Esophagus muscularis mucosa (tissue), 4 donors: ENCODE measurements at regions not wholly inside any gene's neighbourhood (a gene's known extent, or its start where the extent isn't known, plus 50 kb on each side); places are given as distances from the start of the nearest gene placed in this dataset.
A peak's percentile ranks its signal among the peaks of the same experiment; 100 is the strongest.

Experiments
- DNase-seq: peaks from one replicate; pipeline ENCODE4 v3.0.0-alpha.2; 2017; ENCODE audit errors: extremely low spot score
- H3K27ac ChIP-seq, 4 donors: fragments of 200-600 bp; sonication (generic); replicated peaks in 1 of 4; 1 replicate in 3 of 4; 2 replicates in 1 of 4; pipeline ENCODE4 v1.5.1; 2016 to 2019; ENCODE audit warnings: mild to moderate bottlenecking in 1 of 4
- H3K27me3 ChIP-seq, 4 donors: fragments of 200-600 bp; sonication (generic); one replicate each; pipeline versions ENCODE4 v1.5.1 to v1.6.0; 2016 to 2019
- H3K36me3 ChIP-seq, 4 donors: fragments of 200-600 bp; sonication (generic); one replicate each; pipeline ENCODE4 v1.5.1; 2016 to 2019
- H3K4me1 ChIP-seq, 4 donors: fragments of 200-600 bp; sonication (generic); one replicate each; pipeline ENCODE4 v1.5.1; 2016 to 2019
- H3K4me3 ChIP-seq, 4 donors: fragments of 200-600 bp; sonication (generic); 1 replicate in 2 of 4; 2 replicates in 2 of 4; pipeline ENCODE4 v1.5.1; 2016 to 2019; ENCODE audit warnings: mild to moderate bottlenecking in 4 of 4, moderate library complexity in 1 of 4
- H3K9me3 ChIP-seq, 4 donors: fragments of 200-600 bp; sonication (generic); 1 replicate in 3 of 4; 2 replicates in 1 of 4; pipeline ENCODE4 v1.5.1; 2016 to 2019
- EP300 ChIP-seq: sonication (generic); formaldehyde crosslinking; IDR thresholded peaks from one replicate; pipeline ENCODE4 v1.6.1; 2017; ENCODE audit warnings: antibody characterized with exemption
- POLR2A ChIP-seq: fragments of 450-650 bp; IDR thresholded peaks from one replicate; pipeline ENCODE4 v1.6.1; 2017; ENCODE audit warnings: antibody characterized with exemption, moderate library complexity, mild to moderate bottlenecking, low read depth
- POLR2AphosphoS5 ChIP-seq, 2 donors: sonication (generic); formaldehyde crosslinking; IDR thresholded peaks; one replicate each; pipeline ENCODE4 v1.6.1; 2017; ENCODE audit warnings: antibody characterized with exemption in 2 of 2
- WGBS: methylation state at CpG from one replicate; pipeline ENCODE4 v1.1.5; 2018; 5-methylcytosine and 5-hydroxymethylcytosine counted together
- intact Hi-C: fragments of 100-400 bp; cut with DNase I; formaldehyde crosslinking; loops from one replicate; pipeline ENCODE4 v1.15.1; 2023
- TF ChIP-seq, protein P1 (sequence below), 3 experiments: fragments of 200-600 bp in 2 of 3; fragments of 450-650 bp in 1 of 3; sonication (generic) in 2 of 3; IDR thresholded peaks; one replicate each; pipeline ENCODE4 v1.5.1; 2017 to 2019; ENCODE audit warnings: antibody characterized with exemption in 3 of 3, mild to moderate bottlenecking in 2 of 3, moderate library complexity in 1 of 3

DNA sequence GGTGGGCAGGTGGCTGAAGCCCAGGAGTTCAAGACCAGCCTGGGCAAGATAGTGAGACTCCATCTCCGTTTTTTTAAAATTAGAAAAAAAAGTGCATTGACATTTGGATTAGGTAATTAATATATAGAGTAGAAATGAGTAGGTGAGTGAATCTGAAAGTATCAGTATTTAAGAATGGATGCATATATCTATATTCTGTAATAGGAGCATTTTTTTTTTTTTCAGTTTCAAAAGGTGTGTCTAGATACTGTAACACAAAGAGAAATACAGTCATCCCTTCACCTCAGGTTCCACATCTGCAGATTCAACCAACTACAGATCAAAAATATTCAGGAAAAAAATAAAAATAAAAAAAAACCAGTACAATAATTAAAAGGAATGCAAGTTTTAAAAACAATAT, 50.8 kb downstream of the RBM27 start:
- no peaks in the 10 kb centered on the region for H3K9me3 ChIP-seq
- peaks cover 8 to 88% (median 54%) of the 10 kb centered on the region in 4 donors for H3K36me3 ChIP-seq
- H3K4me1 ChIP-seq: no peaks in the 10 kb centered on the region
- intact Hi-C loops: no loop called here
- H3K4me3 ChIP-seq: no peak overlapping the region
- no peaks in the 10 kb centered on the region for H3K27me3 ChIP-seq
- DNase-seq: no peak
- 78% methylated on average over 1 of the region's 1 CpG for WGBS
- H3K27ac ChIP-seq: no peak overlapping the region
- no peak for TF ChIP-seq EP300

DNA sequence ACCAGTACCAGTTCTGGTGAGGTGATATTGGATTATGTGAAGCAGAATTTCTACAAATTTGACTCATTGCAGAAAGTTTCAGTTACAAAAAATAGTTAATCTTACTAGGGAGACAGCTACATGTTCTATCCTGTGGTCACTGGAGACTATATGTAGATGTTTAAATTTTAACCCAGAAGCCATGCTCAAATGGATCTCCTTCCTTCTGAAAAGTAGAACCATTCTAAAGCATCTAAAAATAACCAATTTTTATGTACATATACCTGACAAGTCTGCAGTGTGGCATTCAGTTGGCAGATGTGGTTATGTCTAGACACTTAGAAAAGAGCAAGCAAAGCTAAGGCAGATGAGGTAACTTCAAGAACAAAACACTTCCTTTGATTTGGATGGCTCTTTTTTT, 65.5 kb upstream of the POU4F3 start:
- TF ChIP-seq, protein P1, sequence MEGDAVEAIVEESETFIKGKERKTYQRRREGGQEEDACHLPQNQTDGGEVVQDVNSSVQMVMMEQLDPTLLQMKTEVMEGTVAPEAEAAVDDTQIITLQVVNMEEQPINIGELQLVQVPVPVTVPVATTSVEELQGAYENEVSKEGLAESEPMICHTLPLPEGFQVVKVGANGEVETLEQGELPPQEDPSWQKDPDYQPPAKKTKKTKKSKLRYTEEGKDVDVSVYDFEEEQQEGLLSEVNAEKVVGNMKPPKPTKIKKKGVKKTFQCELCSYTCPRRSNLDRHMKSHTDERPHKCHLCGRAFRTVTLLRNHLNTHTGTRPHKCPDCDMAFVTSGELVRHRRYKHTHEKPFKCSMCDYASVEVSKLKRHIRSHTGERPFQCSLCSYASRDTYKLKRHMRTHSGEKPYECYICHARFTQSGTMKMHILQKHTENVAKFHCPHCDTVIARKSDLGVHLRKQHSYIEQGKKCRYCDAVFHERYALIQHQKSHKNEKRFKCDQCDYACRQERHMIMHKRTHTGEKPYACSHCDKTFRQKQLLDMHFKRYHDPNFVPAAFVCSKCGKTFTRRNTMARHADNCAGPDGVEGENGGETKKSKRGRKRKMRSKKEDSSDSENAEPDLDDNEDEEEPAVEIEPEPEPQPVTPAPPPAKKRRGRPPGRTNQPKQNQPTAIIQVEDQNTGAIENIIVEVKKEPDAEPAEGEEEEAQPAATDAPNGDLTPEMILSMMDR (IDR thresholded peaks at IDR 0.05): no peak
- TF ChIP-seq EP300: no peak
- TF ChIP-seq POLR2AphosphoS5 (IDR thresholded peaks at IDR 0.05): no peak
- TF ChIP-seq POLR2A: no peak
- Histone ChIP-seq H3K4me3 (no peak overlapping the region), H3K4me1 (no peaks in the 10 kb centered on the region), H3K27me3 (no peaks in the 10 kb centered on the region), H3K9me3 (no peaks in the 10 kb centered on the region), H3K36me3 (peaks cover 50 to 96% (median 71%) of the 10 kb centered on the region in 4 donors), H3K27ac (no peak overlapping the region)
- intact Hi-C loops: loop anchor here (10.0 kb wide), 1 partner anchor 128 kb away; no protein-coding TSS in a partner anchor
- no peak for DNase-seq

DNA sequence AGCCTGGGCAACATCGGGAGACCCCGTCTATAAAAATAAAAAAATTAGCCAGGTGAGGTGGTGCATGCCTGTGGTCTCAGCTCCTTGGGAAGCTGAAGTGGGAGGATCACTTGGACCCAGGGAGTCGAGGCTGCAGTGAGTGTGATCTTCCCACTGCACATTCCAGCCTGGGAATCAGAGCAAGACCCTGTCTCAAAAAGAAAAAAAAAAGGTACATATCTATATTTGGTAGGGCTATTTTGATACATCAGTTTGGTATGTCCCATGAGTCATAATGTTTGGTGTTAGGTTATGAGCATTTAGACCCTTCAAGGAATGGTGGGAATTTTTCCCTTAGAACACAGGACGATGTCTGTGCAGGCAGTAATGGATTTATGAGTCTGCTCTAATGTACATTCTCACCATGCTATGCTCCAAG, 55.3 kb upstream of the POU4F3 start:
- no peak overlapping the region for H3K4me3 ChIP-seq
- peaks cover 6 to 8% (median 8%) of the 10 kb centered on the region in 4 donors for H3K4me1 ChIP-seq
- H3K27ac ChIP-seq: no peak overlapping the region
- peak in 1 of 2 donors; percentile 35 for TF ChIP-seq POLR2AphosphoS5 (IDR thresholded peaks at IDR 0.05)
- no peak for TF ChIP-seq EP300
- no peaks in the 10 kb centered on the region for H3K9me3 ChIP-seq
- intact Hi-C loops: no loop called here
- no peak for DNase-seq
- WGBS: 64% methylated on average over 4 of the region's 4 CpGs
- H3K36me3 ChIP-seq: peaks cover 16 to 72% (median 52%) of the 10 kb centered on the region in 4 donors
- no peaks in the 10 kb centered on the region for H3K27me3 ChIP-seq

DNA sequence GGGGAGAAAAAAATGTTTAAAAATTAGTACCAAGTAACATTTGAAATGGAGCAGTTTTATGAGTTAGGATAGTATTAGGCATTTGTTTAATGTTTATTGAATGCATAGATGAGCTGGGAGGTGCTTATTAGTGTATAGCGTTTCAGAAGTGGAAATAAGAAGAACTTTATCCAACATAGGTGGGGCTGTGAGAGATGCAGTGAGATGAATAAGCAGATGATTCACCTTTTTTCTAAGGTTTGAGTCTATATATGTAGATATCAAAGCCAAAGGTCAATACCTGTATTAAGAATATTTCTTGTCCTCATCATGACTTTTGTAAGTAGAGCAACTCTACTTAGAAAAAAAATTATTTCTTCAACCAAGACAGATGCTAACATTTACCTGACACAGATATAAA, 54.6 kb upstream of the POU4F3 start:
- TF ChIP-seq, protein P1 (IDR thresholded peaks at IDR 0.05): no peak
- no peak for TF ChIP-seq POLR2A
- no peak for TF ChIP-seq EP300
- TF ChIP-seq POLR2AphosphoS5 (IDR thresholded peaks at IDR 0.05): no peak
- peaks cover 10 to 72% (median 46%) of the 10 kb centered on the region in 4 donors for H3K36me3 ChIP-seq
- H3K27me3 ChIP-seq: no peaks in the 10 kb centered on the region
- H3K4me3 ChIP-seq: no peak overlapping the region
- H3K9me3 ChIP-seq: no peaks in the 10 kb centered on the region
- no peak for DNase-seq
- H3K27ac ChIP-seq: no peak overlapping the region
- 94% methylated on average over 1 of the region's 1 CpG for WGBS
- intact Hi-C loops: no loop called here
- H3K4me1 ChIP-seq: peaks cover 6 to 8% (median 8%) of the 10 kb centered on the region in 4 donors
